ENCODE measurements at regions not wholly inside any gene's neighbourhood (a gene's known extent, or its start where the extent isn't known, plus 50 kb on each side); places are given as distances from the start of the nearest gene placed in this dataset.

- TF ChIP-seq, protein P1, sequence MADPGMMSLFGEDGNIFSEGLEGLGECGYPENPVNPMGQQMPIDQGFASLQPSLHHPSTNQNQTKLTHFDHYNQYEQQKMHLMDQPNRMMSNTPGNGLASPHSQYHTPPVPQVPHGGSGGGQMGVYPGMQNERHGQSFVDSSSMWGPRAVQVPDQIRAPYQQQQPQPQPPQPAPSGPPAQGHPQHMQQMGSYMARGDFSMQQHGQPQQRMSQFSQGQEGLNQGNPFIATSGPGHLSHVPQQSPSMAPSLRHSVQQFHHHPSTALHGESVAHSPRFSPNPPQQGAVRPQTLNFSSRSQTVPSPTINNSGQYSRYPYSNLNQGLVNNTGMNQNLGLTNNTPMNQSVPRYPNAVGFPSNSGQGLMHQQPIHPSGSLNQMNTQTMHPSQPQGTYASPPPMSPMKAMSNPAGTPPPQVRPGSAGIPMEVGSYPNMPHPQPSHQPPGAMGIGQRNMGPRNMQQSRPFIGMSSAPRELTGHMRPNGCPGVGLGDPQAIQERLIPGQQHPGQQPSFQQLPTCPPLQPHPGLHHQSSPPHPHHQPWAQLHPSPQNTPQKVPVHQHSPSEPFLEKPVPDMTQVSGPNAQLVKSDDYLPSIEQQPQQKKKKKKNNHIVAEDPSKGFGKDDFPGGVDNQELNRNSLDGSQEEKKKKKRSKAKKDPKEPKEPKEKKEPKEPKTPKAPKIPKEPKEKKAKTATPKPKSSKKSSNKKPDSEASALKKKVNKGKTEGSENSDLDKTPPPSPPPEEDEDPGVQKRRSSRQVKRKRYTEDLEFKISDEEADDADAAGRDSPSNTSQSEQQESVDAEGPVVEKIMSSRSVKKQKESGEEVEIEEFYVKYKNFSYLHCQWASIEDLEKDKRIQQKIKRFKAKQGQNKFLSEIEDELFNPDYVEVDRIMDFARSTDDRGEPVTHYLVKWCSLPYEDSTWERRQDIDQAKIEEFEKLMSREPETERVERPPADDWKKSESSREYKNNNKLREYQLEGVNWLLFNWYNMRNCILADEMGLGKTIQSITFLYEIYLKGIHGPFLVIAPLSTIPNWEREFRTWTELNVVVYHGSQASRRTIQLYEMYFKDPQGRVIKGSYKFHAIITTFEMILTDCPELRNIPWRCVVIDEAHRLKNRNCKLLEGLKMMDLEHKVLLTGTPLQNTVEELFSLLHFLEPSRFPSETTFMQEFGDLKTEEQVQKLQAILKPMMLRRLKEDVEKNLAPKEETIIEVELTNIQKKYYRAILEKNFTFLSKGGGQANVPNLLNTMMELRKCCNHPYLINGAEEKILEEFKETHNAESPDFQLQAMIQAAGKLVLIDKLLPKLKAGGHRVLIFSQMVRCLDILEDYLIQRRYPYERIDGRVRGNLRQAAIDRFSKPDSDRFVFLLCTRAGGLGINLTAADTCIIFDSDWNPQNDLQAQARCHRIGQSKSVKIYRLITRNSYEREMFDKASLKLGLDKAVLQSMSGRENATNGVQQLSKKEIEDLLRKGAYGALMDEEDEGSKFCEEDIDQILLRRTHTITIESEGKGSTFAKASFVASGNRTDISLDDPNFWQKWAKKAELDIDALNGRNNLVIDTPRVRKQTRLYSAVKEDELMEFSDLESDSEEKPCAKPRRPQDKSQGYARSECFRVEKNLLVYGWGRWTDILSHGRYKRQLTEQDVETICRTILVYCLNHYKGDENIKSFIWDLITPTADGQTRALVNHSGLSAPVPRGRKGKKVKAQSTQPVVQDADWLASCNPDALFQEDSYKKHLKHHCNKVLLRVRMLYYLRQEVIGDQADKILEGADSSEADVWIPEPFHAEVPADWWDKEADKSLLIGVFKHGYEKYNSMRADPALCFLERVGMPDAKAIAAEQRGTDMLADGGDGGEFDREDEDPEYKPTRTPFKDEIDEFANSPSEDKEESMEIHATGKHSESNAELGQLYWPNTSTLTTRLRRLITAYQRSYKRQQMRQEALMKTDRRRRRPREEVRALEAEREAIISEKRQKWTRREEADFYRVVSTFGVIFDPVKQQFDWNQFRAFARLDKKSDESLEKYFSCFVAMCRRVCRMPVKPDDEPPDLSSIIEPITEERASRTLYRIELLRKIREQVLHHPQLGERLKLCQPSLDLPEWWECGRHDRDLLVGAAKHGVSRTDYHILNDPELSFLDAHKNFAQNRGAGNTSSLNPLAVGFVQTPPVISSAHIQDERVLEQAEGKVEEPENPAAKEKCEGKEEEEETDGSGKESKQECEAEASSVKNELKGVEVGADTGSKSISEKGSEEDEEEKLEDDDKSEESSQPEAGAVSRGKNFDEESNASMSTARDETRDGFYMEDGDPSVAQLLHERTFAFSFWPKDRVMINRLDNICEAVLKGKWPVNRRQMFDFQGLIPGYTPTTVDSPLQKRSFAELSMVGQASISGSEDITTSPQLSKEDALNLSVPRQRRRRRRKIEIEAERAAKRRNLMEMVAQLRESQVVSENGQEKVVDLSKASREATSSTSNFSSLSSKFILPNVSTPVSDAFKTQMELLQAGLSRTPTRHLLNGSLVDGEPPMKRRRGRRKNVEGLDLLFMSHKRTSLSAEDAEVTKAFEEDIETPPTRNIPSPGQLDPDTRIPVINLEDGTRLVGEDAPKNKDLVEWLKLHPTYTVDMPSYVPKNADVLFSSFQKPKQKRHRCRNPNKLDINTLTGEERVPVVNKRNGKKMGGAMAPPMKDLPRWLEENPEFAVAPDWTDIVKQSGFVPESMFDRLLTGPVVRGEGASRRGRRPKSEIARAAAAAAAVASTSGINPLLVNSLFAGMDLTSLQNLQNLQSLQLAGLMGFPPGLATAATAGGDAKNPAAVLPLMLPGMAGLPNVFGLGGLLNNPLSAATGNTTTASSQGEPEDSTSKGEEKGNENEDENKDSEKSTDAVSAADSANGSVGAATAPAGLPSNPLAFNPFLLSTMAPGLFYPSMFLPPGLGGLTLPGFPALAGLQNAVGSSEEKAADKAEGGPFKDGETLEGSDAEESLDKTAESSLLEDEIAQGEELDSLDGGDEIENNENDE (IDR thresholded peaks at IDR 0.05; ENCODE audit: insufficient replicate concordance, low read length): no peak
- TF ChIP-seq SP2 (IDR thresholded peaks at IDR 0.05; ENCODE audit: low read length) (no peak), MAFK (IDR thresholded peaks at IDR 0.05; ENCODE audit: low read depth, low read length) (no peak), ATF2 (IDR thresholded peaks at IDR 0.05; ENCODE audit: low read length) (no peak), CBX8 (IDR thresholded peaks at IDR 0.05; ENCODE audit: borderline replicate concordance, low read depth, low read length) (no peak), E2F6 (IDR thresholded peaks at IDR 0.05) (no peak), SP1 (IDR thresholded peaks at IDR 0.05; ENCODE audit: low read depth, low read length) (no peak)
Observed at GRCh38 chr4:41425650-41426049, 112.3 kb upstream of the LIMCH1 start (continued).
